MM.1S (cell line): ENCODE measurements at regions not wholly inside any gene's neighbourhood (a gene's known extent, or its start where the extent isn't known, plus 50 kb on each side); places are given as distances from the start of the nearest gene placed in this dataset.

Experiments used
- DNase-seq: peaks from one replicate; pipeline ENCODE4 v3.0.0-alpha.2; 2015
- H2AFZ ChIP-seq: fragments of 300-600 bp; sonication (generic); 2 replicates; pipeline ENCODE4 v1.6.0; 2016; ENCODE audit warnings: antibody characterized with exemption, low read length
- H3F3A ChIP-seq: fragments of 300-600 bp; sonication (generic); 2 replicates; pipeline ENCODE4 v1.6.1; 2016; ENCODE audit warnings: mild to moderate bottlenecking, antibody characterized with exemption, low read length, moderate library complexity, mixed read lengths; ENCODE audit not compliant: insufficient read depth
- H3K27ac ChIP-seq: fragments of 300-600 bp; sonication (generic); 2 replicates; pipeline ENCODE4 v1.5.1; 2016; ENCODE audit warnings: mild to moderate bottlenecking, low read length
- H3K27me3 ChIP-seq: fragments of 300-600 bp; sonication (generic); replicated peaks from 2 replicates; pipeline ENCODE4 v1.6.0; 2016; ENCODE audit warnings: low read length; ENCODE audit not compliant: insufficient read depth
- H3K36me3 ChIP-seq: fragments of 300-600 bp; sonication (generic); replicated peaks from 2 replicates; pipeline ENCODE4 v1.6.1; 2016; ENCODE audit warnings: mild to moderate bottlenecking, low read length, mixed read lengths; ENCODE audit not compliant: insufficient read depth
- H3K4me1 ChIP-seq: fragments of 300-600 bp; sonication (generic); 2 replicates; pipeline ENCODE4 v1.6.1; 2016; ENCODE audit warnings: low read length, mixed read lengths
- H3K4me2 ChIP-seq: fragments of 300-600 bp; sonication (generic); 2 replicates; pipeline ENCODE4 v1.6.0; 2016; ENCODE audit warnings: low read depth, low read length
- H3K4me3 ChIP-seq: fragments of 300-600 bp; sonication (generic); 2 replicates; pipeline ENCODE4 v1.5.1; 2016; ENCODE audit warnings: low read length, mixed read lengths
- H3K79me2 ChIP-seq: fragments of 300-600 bp; sonication (generic); 2 replicates; pipeline ENCODE4 v1.6.1; 2016; ENCODE audit warnings: mixed run types, low read length, mixed read lengths
- H3K9ac ChIP-seq: fragments of 300-600 bp; sonication (generic); 2 replicates; pipeline ENCODE4 v1.6.1; 2016; ENCODE audit warnings: low read length, mixed read lengths
- H3K9me2 ChIP-seq: fragments of 300-600 bp; sonication (generic); replicated peaks from 2 replicates; pipeline ENCODE4 v1.6.1; 2016; ENCODE audit warnings: mild to moderate bottlenecking, low read length, mixed read lengths; ENCODE audit not compliant: insufficient read depth
- H3K9me3 ChIP-seq: fragments of 300-600 bp; sonication (generic); replicated peaks from 2 replicates; pipeline ENCODE4 v1.6.1; 2016; ENCODE audit warnings: mild to moderate bottlenecking, low read length, mixed read lengths; ENCODE audit not compliant: insufficient read depth
- H4K20me1 ChIP-seq: fragments of 300-600 bp; sonication (generic); 2 replicates; pipeline ENCODE4 v1.6.1; 2016; ENCODE audit warnings: mild to moderate bottlenecking, low read length, moderate library complexity, mixed read lengths; ENCODE audit not compliant: insufficient read depth
- EZH2 ChIP-seq: fragments of 300-600 bp; sonication (generic); optimal IDR thresholded peaks from 2 replicates; pipeline ENCODE3; 2017; ENCODE audit warnings: low read depth, mild to moderate bottlenecking, antibody characterized with exemption, low read length, mixed read lengths
- EZH2phosphoT487 ChIP-seq: fragments of 300-600 bp; sonication (generic); IDR thresholded peaks from 2 replicates; pipeline ENCODE4 v1.6.1; 2018; ENCODE audit warnings: antibody characterized with exemption, low read length
- TF ChIP-seq, protein P1 (sequence below): fragments of 300-600 bp; sonication (generic); IDR thresholded peaks from 2 replicates; pipeline ENCODE4 v1.5.1; 2016; ENCODE audit warnings: antibody characterized with exemption, low read length, mixed read lengths

DNA sequence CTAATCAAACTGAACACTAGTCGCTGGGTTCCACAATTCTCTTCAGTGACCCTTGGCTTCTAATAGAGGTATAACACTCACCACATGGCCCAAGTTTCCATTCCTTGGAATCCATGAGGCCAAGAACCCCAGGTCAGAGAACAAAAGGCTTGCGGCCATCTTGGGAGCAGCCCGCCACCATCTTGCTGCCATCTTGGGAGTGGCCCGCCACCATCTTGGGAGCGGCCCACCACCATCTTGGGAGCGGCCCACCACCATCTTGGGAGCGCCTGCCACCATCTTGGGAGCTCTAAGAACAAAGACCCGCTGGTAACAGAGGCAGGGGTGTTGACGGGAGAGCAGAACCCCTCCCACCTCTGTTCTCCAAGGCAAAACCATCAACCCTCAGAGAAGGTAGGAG, 493.4 kb downstream of the MATN1 start:
- H3K79me2 ChIP-seq, result no peaks in the 10 kb centered on the region
- no peak overlapping the region for H3K4me2 ChIP-seq
- H3F3A ChIP-seq, result no peaks in the 10 kb centered on the region
- H3K27ac ChIP-seq, result no peak overlapping the region
- peaks cover 98% of the 10 kb centered on the region for H3K27me3 ChIP-seq
- H2AFZ ChIP-seq, result no peak overlapping the region
- H4K20me1 ChIP-seq, result no peaks in the 10 kb centered on the region
- DNase-seq, result no peak
- H3K4me3 ChIP-seq, result no peak overlapping the region
- no peaks in the 10 kb centered on the region for H3K4me1 ChIP-seq
- H3K36me3 ChIP-seq, result no peaks in the 10 kb centered on the region
- no peaks in the 10 kb centered on the region for H3K9me2 ChIP-seq
- H3K9ac ChIP-seq, result no peak overlapping the region
- H3K9me3 ChIP-seq, result no peaks in the 10 kb centered on the region
- TF ChIP-seq EZH2, result no peak
- TF ChIP-seq, protein P1, sequence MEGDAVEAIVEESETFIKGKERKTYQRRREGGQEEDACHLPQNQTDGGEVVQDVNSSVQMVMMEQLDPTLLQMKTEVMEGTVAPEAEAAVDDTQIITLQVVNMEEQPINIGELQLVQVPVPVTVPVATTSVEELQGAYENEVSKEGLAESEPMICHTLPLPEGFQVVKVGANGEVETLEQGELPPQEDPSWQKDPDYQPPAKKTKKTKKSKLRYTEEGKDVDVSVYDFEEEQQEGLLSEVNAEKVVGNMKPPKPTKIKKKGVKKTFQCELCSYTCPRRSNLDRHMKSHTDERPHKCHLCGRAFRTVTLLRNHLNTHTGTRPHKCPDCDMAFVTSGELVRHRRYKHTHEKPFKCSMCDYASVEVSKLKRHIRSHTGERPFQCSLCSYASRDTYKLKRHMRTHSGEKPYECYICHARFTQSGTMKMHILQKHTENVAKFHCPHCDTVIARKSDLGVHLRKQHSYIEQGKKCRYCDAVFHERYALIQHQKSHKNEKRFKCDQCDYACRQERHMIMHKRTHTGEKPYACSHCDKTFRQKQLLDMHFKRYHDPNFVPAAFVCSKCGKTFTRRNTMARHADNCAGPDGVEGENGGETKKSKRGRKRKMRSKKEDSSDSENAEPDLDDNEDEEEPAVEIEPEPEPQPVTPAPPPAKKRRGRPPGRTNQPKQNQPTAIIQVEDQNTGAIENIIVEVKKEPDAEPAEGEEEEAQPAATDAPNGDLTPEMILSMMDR, result no peak
- no peak for TF ChIP-seq EZH2phosphoT487

DNA sequence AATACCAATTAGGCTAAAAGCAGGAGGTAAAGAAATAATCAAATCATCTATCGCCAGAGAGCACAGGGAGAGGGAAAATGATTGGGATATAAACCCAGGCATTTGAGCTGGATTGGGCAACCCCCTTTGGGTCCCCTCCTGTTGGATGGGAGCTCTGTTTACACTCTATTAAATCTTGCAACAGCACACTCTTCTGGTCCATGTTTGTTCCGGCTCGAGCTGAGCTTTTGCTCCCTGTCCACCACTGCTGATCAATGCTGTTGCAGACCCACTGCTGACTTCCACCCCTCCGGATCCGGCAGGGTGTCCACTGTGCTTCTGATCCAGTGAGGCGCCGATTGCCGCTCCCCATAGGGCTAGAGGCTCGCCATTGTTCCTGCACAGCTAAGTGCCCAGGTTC, 493.8 kb downstream of the MATN1 start:
- Histone ChIP-seq H3K4me2 (no peak overlapping the region), H3K9me3 (no peaks in the 10 kb centered on the region), H3F3A (no peaks in the 10 kb centered on the region), H3K27ac (no peak overlapping the region), H3K79me2 (no peaks in the 10 kb centered on the region), H3K27me3 (peaks cover 98% of the 10 kb centered on the region), H4K20me1 (no peaks in the 10 kb centered on the region), H2AFZ (no peak overlapping the region), H3K9me2 (no peaks in the 10 kb centered on the region), H3K4me3 (no peak overlapping the region), H3K36me3 (no peaks in the 10 kb centered on the region), H3K9ac (no peak overlapping the region), H3K4me1 (no peaks in the 10 kb centered on the region)
- no peak for DNase-seq
- TF ChIP-seq, protein P1, result no peak
- no peak for TF ChIP-seq EZH2phosphoT487
- TF ChIP-seq EZH2, result no peak

DNA sequence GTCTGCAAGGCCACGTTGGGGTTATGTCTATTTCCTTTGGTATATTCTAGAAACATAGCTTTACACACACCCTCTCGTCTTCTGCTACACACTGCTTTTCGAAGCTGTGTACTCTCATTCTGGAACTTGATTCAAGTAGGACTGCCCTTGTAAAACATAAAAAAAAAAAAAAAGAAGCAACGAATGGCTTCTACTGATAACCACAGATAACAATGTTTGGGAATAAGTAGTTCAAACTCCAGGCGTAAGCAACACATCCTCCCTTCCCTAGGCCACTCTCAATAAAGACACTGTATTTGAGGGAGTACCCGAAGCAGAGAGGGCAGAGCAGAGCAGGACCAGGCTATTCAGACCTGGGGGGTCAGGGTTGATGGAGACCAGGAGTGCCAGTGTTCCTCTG, 496.7 kb downstream of the MATN1 start:
- Histone ChIP-seq H3K27ac (no peak overlapping the region), H3K27me3 (peaks cover 96% of the 10 kb centered on the region), H3F3A (no peaks in the 10 kb centered on the region), H3K9ac (no peak overlapping the region), H3K9me2 (no peaks in the 10 kb centered on the region), H3K36me3 (no peaks in the 10 kb centered on the region), H3K9me3 (no peaks in the 10 kb centered on the region), H3K4me2 (no peak overlapping the region), H3K4me1 (no peaks in the 10 kb centered on the region), H3K4me3 (no peak overlapping the region), H2AFZ (no peak overlapping the region), H4K20me1 (no peaks in the 10 kb centered on the region), H3K79me2 (no peaks in the 10 kb centered on the region)
- no peak for DNase-seq
- TF ChIP-seq, protein P1, result no peak
